ENCODE measurements at regions not wholly inside any gene's neighbourhood (a gene's known extent, or its start where the extent isn't known, plus 50 kb on each side); places are given as distances from the start of the nearest gene placed in this dataset.
A peak's percentile ranks its signal among the peaks of the same experiment; 100 is the strongest.

DNA sequence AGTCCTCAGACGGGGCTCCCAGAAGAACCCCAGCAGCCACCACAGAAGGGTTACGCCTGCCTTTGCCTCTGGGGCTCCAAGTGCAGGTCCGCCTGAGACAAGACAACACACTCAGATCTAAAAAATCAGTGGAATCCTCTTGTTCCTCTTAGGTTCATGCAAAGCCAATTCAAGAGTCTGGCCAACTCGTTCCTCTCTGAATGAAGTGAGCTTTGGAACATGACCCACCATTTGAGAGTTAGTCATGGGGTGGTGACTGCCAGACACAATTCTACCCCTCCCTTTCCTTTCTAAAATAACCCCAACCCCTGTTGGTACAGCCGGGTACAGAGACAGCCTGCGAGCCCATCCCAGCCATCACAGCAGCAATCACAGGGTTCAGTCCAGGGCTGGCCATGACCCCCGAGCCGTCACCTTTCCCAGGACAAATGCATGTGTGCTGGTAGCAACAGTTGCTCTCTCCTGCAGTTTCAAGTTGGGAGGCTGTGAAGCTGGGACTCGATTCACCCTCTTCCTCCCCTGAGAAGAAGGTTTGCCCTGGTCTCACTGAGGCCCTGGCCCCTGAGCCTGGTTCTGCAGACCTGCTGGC, 183.1 kb upstream of the SH3BP4 start:
- DNase-seq (ENCODE audit: low read depth) = no peak

DNA sequence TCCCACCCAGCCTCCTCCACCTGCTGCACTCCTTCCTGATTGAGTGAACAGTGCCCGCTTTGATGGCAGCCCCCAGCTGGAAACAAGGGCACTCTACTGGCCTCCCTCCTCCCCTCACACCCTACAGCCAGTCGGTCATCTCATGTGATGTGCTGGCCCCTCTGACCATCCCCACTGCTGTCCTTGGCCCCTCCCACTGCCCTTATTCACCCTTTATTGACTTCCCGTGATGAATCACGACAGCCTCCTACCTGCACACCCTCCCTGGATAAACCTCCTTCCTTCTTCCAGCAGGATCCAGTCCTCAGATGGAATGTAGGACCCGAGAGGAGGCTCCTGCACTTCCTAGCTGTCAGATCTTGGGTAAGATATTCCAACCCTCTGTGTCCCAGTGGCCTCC, 186.5 kb upstream of the SH3BP4 start:
- no peak for DNase-seq (ENCODE audit: low read depth)

DNA sequence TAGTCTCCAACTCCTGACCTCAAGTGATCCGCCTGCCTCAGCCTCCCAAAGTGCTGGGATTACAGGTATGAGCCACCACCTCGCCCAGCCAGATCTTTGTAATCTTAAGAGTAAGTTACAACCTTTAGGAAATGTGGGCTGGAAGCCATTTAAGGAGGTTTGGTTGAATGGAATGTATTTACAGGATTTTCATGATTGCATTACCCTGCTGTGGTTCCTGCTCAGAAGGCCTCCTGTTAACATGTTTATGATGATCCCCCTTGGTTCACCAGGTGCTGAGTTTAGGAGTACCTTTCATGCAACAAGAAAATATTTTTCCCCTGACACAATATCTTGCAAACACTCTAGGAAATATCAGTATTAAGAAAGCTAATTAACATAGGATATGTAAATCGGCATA, 187.4 kb upstream of the SH3BP4 start:
- DNase-seq (ENCODE audit: low read depth) = peak; percentile 33

DNA sequence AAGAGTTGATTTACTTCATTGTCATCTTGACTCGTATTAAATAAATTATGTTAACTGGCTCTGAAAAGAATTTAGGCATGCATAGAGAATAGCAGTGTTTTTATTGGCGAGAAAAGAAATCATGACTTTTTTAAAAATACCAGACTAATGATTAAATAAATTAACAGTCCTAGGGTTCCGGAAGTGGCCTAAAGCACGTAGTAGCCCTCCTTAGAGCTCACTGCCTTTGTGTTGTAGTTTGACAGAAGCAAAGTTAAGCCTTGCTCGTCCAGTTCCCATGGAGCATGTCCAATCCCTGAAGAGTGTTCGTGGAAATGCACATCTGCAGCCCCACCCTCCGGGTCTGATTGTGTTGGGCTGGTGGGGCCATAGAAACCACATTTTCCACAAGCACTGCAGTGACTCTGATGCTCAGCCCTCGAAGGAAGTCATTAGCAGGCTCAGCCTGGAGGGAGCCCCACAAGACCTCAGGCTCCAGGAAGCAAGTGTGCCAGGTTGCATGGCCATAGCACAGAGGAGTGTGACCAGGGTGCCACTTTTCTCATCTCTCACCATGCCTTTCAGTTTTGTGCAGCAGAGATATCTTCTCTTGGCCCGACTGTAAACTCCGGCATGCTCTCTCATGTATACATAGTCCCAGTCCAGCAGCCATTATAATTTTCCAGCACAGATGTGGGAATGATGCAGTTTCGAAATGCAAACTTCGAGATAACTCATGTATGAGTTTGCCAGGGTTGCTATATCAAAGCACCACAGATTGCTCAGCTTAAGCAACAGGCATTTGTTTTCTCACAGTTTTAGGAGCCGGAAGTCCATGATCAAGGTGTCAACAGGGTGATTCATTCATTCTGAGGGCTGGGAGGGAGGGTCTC, 188.6 kb upstream of the SH3BP4 start:
- DNase-seq (ENCODE audit: low read depth) = peak; percentile 90

DNA sequence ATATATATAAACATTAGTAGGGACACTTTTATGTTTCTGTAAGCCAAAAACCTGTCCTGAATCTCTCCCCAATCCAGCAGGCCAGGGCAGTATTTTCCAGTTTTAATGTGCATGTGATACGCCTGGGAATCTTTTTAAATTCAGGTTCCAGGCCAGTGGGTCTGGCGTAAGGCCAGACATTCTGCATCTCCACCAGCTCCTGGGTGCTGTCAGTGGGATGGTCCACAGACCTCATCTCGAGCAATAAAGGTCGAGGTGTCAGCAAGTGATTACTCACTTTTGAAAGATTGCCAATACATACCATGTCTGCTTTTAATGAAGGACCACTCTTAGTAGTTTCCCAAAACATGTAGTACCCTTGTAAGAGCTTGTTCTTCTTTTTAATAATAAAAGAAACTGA, 189.9 kb upstream of the SH3BP4 start:
- DNase-seq (ENCODE audit: low read depth) = peak; percentile 40

DNA sequence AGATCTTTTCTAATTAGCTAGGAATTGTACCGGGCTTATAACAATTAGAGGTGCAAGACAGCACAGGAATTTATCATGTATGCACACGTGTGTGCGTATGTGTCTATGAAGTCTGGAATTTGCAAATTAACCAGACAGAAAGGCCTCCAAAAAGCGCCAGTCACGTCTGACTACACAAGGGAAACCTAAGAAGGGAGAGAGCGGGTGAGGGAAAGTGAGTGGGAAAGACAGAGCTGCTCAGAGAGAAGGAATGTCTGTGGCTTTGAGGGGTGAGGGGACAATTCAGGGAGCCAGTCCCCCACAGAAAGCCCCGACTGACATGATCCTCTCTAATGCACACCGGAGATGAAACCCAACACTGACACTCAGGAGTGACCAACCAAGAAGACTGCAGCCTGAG, 197.7 kb upstream of the SH3BP4 start:
- DNase-seq (ENCODE audit: low read depth) = no peak

DNA sequence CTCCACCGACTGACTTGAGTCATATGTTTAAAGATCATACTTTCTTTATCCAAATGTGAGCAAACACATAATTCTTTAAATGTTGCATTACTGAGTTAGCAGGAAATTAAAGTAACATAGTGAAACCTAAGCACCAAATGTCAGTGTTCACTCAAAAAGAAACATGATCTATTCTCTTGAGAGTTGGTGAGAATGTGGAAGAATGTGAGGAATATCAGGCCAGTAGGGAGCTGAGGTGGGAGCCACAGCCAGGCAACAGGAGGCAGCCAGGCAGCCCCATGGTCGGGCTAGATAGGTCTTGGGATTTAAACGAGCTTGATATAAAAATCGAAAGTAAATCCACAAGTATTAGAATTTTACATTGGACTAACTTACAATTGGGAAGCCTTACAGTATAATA, 198.1 kb upstream of the SH3BP4 start:
- DNase-seq (ENCODE audit: low read depth) = no peak

DNA sequence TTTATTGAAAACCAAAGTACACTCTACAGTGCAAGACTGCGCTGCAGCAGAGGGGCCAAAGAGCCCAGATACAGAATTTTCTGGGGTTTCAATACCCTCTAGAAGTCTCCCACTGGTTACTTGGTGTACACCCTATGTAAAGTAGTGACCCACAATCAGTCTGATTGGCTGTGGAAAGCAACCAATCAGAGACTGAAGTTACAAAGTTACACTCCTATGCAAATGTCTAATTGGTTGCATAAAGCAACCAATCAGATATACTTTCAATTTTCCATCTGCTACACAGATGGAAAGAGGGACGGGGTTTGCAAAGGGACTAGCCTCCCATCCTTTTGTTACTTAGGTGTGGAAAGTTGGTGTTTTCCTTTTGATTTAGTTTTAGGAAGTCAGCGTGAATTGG, 198.9 kb upstream of the SH3BP4 start:
- DNase-seq (ENCODE audit: low read depth) = no peak

DNA sequence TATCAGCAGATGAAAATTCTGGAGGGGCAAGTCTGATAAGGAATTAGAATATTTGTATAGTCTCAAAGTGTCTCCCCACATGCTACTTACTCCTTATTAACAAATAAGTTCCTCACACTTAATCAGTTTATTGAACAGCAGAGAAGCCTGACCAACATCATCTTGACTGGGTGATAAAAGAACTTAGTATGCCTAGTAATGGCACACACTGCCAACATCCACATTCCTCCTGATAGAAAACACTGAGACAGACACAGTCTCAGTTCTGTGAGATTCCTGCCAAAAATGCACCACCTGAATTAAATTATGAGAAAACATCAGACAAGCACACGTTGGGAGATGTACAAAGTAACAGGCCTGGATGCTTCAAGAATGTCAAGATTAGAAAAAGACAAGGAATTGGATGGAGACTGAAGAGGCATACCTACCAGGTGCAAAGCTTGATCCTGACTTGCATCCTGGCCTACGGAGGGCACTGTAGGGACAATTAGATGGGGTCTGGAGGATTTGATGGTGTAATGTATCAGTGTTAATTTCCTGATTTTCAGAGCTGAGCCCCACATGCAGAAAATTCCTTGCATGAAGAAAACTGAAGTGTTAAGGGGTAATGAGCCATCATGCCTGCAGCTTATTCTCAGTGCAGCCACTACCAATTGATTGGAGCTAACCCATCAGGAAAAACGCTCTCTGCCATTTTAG, 200.4 kb upstream of the SH3BP4 start:
- DNase-seq (ENCODE audit: low read depth) = no peak

DNA sequence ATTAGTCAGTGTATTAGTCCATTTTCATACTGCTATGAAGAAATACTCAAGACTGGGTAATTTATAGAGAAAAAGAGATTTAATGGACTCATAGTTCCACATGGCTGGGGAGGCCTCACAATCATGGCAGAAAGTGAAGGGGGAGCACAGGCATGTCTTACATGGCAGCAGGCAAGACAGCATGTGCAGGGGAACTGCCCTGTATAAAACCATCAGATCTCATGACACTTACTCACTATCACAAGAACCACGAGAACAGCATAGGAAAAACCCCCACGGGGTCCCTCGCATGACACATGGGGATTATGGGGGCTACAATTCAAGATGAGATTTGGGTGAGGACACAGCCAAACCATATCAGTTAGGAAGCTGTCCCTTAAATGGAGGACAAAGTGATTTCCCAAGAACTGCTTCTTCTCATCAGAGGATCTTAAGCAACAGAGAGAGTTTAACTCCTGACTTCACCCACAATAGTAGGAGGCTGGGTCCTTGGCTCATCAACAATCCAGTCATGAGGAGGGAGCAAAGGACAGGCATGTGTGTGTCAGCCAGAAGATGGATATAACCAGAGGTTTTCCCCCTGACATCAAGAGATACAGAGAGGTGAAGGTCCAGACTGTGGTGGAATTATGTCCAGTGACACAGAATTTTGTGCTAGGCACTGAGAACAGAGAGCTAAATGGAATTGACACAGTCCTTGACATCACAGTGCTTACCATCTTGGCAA, 203.8 kb upstream of the SH3BP4 start:
- peak; percentile 65 for DNase-seq (ENCODE audit: low read depth)

DNA sequence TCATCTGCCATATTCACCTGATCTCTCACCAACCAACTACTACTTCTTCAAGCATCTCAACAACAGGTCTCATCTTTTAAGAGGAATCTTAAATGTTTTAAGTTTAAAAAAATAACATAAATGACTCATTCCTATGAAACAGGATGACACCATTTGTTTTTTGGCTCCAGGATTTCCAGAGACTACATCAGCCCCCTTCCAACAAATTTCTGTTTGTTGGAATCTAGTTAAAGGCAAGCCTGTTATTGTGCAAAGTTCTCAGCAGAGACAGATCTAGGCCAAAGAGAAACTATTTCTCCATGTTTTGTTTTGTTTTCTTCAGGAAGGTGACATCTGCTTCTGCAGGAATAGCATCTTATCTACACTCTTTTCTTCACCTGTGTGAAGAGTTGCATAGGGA, 204.8 kb upstream of the SH3BP4 start:
- no peak for DNase-seq (ENCODE audit: low read depth)

DNA sequence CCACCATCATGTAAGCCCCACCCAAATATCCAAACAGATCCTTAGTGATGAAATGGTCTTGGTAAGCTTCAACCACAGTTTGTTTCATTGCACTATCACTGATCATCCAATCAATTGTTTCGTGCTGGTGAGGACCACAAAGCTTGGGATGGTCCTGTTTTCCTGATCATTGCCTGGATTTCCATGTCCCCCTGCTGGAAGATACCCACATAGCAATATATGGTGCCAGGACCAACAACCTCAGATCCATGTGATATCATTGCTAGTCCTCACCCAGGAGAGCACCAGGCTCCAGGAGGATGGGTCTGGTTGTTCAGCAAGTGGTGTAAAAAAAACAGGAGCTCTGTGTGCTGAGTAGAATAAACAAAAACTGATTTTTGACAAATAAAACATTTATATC, 206.5 kb upstream of the SH3BP4 start:
- no peak for DNase-seq (ENCODE audit: low read depth)

DNA sequence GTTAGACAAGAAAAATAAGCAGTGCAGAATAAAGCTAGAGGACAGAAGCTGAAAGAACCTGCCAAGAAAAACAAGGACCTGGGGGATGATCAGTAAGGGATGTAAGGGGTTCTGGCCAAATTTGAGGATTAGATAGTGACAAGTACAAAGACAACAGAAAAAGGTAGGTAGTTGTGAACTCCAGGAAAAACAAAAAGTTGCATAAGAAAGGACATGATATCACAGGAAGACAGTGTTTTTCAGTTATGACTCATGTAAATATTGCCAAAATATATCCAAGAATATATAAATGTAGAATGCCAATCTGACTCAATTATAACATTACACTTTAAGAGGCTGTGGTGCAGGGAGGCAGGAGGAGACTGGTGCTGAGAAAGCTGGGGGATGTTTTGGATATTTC, 209.8 kb upstream of the SH3BP4 start:
- DNase-seq (ENCODE audit: low read depth) = no peak

DNA sequence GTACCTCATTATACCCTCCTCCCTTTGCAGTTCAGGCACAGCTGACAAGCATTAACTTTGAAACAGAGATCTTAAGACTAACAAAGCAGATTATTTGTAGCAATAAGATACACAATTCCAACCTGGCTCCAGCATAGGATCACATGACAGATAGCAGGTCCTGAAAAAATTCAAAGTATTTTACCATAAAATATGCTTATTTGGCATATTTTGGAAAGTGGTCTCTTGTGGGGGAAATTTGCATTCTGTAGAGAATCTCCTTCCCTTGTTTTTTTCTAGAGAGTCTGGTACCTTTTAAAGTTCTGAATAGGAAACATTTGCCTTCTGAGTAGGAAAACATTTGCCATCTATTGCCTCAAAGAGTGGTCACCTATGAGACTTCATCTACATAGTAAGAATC, 212.8 kb upstream of the SH3BP4 start:
- DNase-seq (ENCODE audit: low read depth) = no peak

DNA sequence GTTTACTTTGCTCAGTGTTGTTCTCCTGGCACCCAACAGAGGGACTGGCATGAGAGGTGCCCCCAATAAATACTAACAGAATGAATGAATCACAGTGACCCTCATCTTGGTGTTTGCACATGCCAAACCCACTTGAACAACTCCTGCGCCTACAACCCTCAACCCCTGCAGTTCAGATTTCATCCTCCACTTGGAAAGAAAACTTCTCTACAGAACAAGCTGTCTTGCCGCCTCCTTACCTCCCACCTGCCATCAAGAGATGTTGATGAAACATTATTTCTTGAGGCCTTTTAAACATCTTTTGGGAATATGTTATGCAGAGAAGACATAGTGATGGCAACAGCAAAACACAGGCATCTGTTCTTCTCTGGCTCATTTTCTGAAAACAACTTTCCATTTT, 216.0 kb upstream of the SH3BP4 start:
- DNase-seq (ENCODE audit: low read depth) = no peak

DNA sequence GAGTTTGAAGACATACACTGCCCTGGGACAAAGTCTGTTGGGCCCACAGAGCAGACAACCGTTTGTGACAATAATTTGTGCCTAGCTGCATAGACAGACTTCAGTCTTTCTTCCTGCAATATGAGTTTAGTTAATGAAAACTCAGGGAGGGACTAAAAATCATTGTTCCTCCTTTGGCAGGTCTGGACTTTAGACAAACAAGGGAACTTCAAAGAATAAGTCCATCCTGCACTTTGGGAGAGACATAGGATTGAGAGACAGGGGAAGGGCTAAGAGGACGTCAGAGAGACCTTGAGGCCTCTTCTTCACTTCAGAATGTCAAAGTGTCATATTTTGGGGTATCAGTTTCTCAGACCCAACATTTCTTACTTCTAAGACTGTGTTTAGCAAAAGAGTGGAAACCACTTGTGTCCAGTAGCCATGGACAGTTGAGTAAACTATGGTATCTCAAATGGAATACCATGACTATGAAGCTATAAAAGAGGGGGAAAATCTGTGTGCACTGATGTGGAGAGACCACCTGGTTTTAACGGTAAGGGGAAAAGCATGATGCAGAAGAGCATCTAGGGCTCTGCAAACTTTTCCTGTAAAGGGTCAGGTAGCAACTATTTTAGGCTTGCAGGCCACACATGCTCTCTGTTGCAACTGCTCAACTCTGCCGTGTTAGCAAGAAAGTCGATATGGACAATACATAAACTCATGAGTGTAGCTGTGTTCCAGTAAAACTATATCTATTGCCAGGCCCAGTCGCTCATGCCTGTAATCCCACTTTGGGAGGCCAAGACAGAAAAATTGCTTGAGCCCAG, 217.8 kb upstream of the SH3BP4 start:
- DNase-seq (ENCODE audit: low read depth) = no peak

DNA sequence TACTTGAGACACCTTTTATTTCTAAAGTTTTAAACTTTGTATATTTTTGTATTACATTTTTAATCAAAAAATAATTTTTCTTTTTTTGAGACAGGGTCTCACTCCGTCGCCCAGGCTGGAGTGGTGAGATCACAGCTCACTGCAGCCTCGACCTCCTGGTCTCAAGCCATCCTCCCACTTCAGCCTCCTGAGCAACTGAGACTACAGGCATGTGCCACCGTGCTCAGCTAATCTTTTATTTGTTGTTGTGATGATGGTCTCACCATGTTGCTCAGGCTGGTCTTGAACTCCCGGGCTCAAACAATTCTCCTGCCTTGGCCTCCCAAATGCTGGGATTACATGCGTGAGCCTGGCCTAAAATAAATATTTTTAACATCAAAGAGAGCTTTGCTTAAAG, 218.7 kb upstream of the SH3BP4 start:
- no peak for DNase-seq (ENCODE audit: low read depth)

DNA sequence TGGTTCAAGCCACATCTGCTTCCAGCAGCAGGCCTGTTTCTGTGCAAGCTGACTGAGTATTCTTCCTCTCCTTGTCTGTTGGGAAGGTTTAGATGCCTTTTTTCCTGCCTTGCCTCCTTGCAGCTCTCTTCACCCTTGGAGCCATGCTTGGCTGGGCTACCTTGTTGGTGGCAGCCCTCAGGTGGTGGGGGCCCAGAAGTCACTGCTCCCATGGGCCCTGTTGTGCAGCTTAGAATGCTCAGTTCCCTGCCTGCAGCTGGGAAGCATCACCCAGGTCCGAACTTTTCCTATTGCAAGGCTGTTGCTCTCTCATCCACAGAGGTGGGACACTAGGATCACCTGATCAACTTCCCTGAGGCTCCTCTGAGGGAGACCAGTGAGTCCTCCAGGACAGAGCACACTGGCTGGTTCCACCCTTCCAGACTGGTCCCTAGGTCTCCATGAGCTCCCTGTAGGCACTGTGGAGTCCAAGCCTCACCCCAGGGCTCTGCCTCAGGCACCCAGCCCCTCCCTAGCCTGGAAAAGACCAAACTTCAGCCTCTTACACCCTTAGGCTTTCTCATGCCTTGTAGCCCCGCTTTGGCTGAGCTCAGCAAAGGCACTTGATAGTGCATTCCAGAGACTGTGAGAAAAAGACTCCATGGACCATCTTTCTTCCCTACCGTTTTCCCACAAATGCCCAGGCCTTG, 219.3 kb upstream of the SH3BP4 start:
- DNase-seq (ENCODE audit: low read depth) = no peak

DNA sequence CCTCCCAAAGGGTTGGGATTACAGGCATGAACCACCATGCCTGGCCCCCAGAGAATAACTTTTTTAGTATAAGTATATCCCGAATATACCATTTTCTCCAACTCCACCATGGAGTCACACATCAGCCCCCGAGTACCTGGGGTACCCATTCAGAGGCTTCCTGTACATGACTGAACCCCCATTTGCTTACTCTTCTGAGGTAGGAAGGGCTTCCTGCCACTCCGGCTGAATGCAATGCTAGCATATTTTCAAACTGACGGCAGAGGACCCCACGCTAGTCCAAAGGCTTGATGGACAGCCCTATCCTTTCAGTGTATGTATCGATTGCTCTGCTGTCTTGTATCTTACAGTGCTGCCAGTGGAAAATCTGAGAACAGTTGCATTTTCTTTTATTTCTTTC, 220.6 kb upstream of the SH3BP4 start:
- no peak for DNase-seq (ENCODE audit: low read depth)

DNA sequence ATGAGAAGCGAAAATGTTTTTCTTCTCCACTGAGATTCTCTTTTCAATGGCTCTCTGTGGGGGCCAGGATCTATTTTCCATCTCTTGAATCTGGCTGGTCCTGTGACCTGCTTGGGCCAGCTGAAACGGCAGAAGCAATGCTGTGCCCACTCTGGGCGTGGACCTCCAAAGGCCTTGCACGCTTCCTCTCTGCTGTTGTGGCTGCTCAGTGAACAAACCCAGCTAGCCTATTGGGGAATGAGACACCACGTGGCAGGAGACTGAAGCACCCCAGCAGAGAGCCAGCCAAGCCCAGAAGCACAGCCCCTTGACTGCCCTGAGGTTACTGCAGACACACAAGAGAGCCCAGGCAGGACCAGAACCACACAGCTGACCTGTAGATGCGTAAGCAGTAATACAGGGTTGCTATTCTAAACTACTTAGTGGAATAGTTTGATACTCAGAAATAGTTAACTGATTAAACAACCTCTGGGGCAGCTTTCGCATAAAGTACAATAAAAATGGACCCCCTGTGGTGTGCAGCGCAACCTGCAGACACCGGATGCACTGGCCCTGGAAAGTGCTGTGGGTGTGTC, 221.7 kb upstream of the SH3BP4 start:
- DNase-seq (ENCODE audit: low read depth) = no peak

Measured in amniotic epithelial cell (primary cell).